SK-N-SH treated with all-trans-retinoic acid at 6 μM for 48 hours (cell line): ENCODE measurements at regions not wholly inside any gene's neighbourhood (a gene's known extent, or its start where the extent isn't known, plus 50 kb on each side); places are given as distances from the start of the nearest gene placed in this dataset.

Experiments used
- ATAC-seq: fragments of 200-7000 bp; cut with Tn5 transposase; 3 replicates; pipeline ENCODE4 v1.9.1; 2020; ENCODE audit warnings: mild to moderate bottlenecking, moderate library complexity
- ARNTL ChIP-seq: fragments of 450-650 bp; formaldehyde crosslinking; IDR thresholded peaks from 2 replicates; pipeline ENCODE4 v1.5.0; 2020; ENCODE audit warnings: low read depth, mild to moderate bottlenecking, moderate library complexity, borderline replicate concordance
- CSDC2 ChIP-seq: fragments of 250-450 bp; sonication (Bioruptor Pico); IDR thresholded peaks from 2 replicates; pipeline ENCODE4 v1.5.0; 2020; ENCODE audit warnings: mild to moderate bottlenecking, moderate library complexity
- CSRNP3 ChIP-seq: fragments of 250-450 bp; sonication (Bioruptor Pico); IDR thresholded peaks from 2 replicates; pipeline ENCODE4 v1.5.1; 2021; ENCODE audit warnings: mild to moderate bottlenecking, moderate library complexity
- ESRRG ChIP-seq: fragments of 250-450 bp; sonication (Bioruptor Pico); IDR thresholded peaks from 2 replicates; pipeline ENCODE4 v1.6.1; 2021; ENCODE audit warnings: mild to moderate bottlenecking
- GLIS3 ChIP-seq: fragments of 250-450 bp; sonication (Bioruptor Pico); IDR thresholded peaks from 2 replicates; pipeline ENCODE4 v1.5.0; 2020; ENCODE audit warnings: mild to moderate bottlenecking, moderate library complexity
- OSR1 ChIP-seq: fragments of 250-450 bp; sonication (Bioruptor Pico); IDR thresholded peaks from 2 replicates; pipeline ENCODE4 v1.8.0; 2022; ENCODE audit warnings: moderate library complexity, mild to moderate bottlenecking, inconsistent platforms
- PATZ1 ChIP-seq: fragments of 250-450 bp; sonication (Bioruptor Pico); IDR thresholded peaks from 2 replicates; pipeline ENCODE4 v1.8.0; 2020; ENCODE audit warnings: mild to moderate bottlenecking, moderate library complexity, borderline replicate concordance
- POU6F1 ChIP-seq: fragments of 250-450 bp; sonication (Bioruptor Pico); IDR thresholded peaks from 2 replicates; pipeline ENCODE4 v1.8.0; 2021; ENCODE audit warnings: low read depth, mild to moderate bottlenecking, moderate library complexity, borderline replicate concordance
- PPARA ChIP-seq: fragments of 250-450 bp; sonication (Bioruptor Pico); IDR thresholded peaks from 2 replicates; pipeline ENCODE4 v1.5.0; 2020; ENCODE audit warnings: mild to moderate bottlenecking, borderline replicate concordance
- RARB ChIP-seq: fragments of 250-450 bp; sonication (Bioruptor Pico); IDR thresholded peaks from 2 replicates; pipeline ENCODE4 v1.8.0; 2021; ENCODE audit warnings: mild to moderate bottlenecking, moderate library complexity
- SNAI2 ChIP-seq: fragments of 250-450 bp; sonication (Bioruptor Pico); IDR thresholded peaks from 2 replicates; pipeline ENCODE4 v1.5.0; 2020; ENCODE audit warnings: mild to moderate bottlenecking, moderate library complexity
- TSHZ2 ChIP-seq: fragments of 250-450 bp; sonication (Bioruptor Pico); IDR thresholded peaks from 2 replicates; pipeline ENCODE4 v1.5.0; 2020; ENCODE audit warnings: mild to moderate bottlenecking, moderate library complexity
- ZC3H10 ChIP-seq: fragments of 250-450 bp; sonication (Bioruptor Pico); IDR thresholded peaks from 2 replicates; pipeline ENCODE4 v1.5.1; 2021; ENCODE audit warnings: mild to moderate bottlenecking, moderate library complexity
- ZFP3 ChIP-seq: fragments of 250-450 bp; sonication (Bioruptor Pico); IDR thresholded peaks from 2 replicates; pipeline ENCODE4 v1.5.0; 2020; ENCODE audit warnings: mild to moderate bottlenecking, moderate library complexity
- ZFP30 ChIP-seq: fragments of 450-650 bp; formaldehyde crosslinking; IDR thresholded peaks from 2 replicates; pipeline ENCODE4 v1.5.0; 2022; ENCODE audit warnings: mild to moderate bottlenecking, moderate library complexity
- ZNF565 ChIP-seq: fragments of 450-650 bp; formaldehyde crosslinking; conservative IDR thresholded peaks from 2 replicates; pipeline ENCODE4 v1.5.0; 2020; ENCODE audit warnings: low read depth, mild to moderate bottlenecking, moderate library complexity

GRCh38 chr7:156389116-156389692, 251.4 kb upstream of the RNF32 start:
- ATAC-seq, result no peak
- TF ChIP-seq POU6F1 (CRISPR knock-in tag), result no peak
- TF ChIP-seq CSDC2 (CRISPR knock-in tag), result no peak
- TF ChIP-seq TSHZ2 (CRISPR knock-in tag), result no peak
- no peak for TF ChIP-seq RARB
- TF ChIP-seq GLIS3 (CRISPR knock-in tag), result no peak
- TF ChIP-seq CSRNP3, result no peak
- TF ChIP-seq ZFP30 (CRISPR knock-in tag), result no peak
- TF ChIP-seq PPARA (CRISPR knock-in tag), result no peak
- no peak for TF ChIP-seq ZFP3 (CRISPR knock-in tag)

GRCh38 chr7:156386097-156386496, 254.5 kb upstream of the RNF32 start:
- TF ChIP-seq ZFP3 (CRISPR knock-in tag), result no peak
- TF ChIP-seq TSHZ2 (CRISPR knock-in tag), result no peak
- TF ChIP-seq ZNF565 (CRISPR knock-in tag), result no peak
- no peak for TF ChIP-seq ESRRG (CRISPR knock-in tag)
- no peak for TF ChIP-seq PPARA (CRISPR knock-in tag)
- TF ChIP-seq ARNTL (CRISPR knock-in tag), result no peak
- TF ChIP-seq CSDC2 (CRISPR knock-in tag), result no peak
- no peak for TF ChIP-seq SNAI2
- no peak for ATAC-seq

GRCh38 chr7:156384706-156385105, 255.9 kb upstream of the RNF32 start:
- no peak for ATAC-seq
- TF ChIP-seq OSR1 (CRISPR knock-in tag), result no peak
- TF ChIP-seq PATZ1 (CRISPR knock-in tag), result no peak
- TF ChIP-seq ZC3H10 (CRISPR knock-in tag), result no peak
- TF ChIP-seq PPARA (CRISPR knock-in tag), result no peak
- no peak for TF ChIP-seq CSDC2 (CRISPR knock-in tag)
- no peak for TF ChIP-seq RARB
- TF ChIP-seq GLIS3 (CRISPR knock-in tag), result no peak

GRCh38 chr7:156383526-156383925, 257.0 kb upstream of the RNF32 start:
- TF ChIP-seq GLIS3 (CRISPR knock-in tag) (no peak), ARNTL (CRISPR knock-in tag) (no peak), SNAI2 (no peak), ESRRG (CRISPR knock-in tag) (no peak), TSHZ2 (CRISPR knock-in tag) (no peak), CSRNP3 (no peak)
- ATAC-seq, result no peak
